ENCODE measurements at regions not wholly inside any gene's neighbourhood (a gene's known extent, or its start where the extent isn't known, plus 50 kb on each side); places are given as distances from the start of the nearest gene placed in this dataset.

GRCh38 chr2:211133766-211134165, 577.4 kb downstream of the CPS1 start:
- H3K9ac ChIP-seq (ENCODE audit: low read length): no peak overlapping the region
- no peaks in the 10 kb centered on the region for H3K79me2 ChIP-seq (ENCODE audit: low read length)
- DNase-seq: no peak
- no peaks in the 10 kb centered on the region for H3K9me3 ChIP-seq (replicated peaks; ENCODE audit: insufficient read depth, low read length)
- no peaks in the 10 kb centered on the region for H3K27me3 ChIP-seq (replicated peaks; ENCODE audit: insufficient read depth, low read length)
- no peaks in the 10 kb centered on the region for H3K4me1 ChIP-seq (ENCODE audit: low read length)
- H3K4me3 ChIP-seq (ENCODE audit: low read length): no peak overlapping the region
- H4K20me1 ChIP-seq (ENCODE audit: insufficient read depth, low read length): no peaks in the 10 kb centered on the region
- H3K9me2 ChIP-seq (replicated peaks; ENCODE audit: insufficient read depth, low read length): no peaks in the 10 kb centered on the region
- TF ChIP-seq CTCF (IDR thresholded peaks at IDR 0.05; ENCODE audit: low read length) (no peak), EZH2 (optimal IDR thresholded peaks at IDR 0.05; ENCODE audit: low read depth, low read length) (no peak), EZH2phosphoT487 (IDR thresholded peaks at IDR 0.05; ENCODE audit: low read length) (no peak)
- no peak overlapping the region for H2AFZ ChIP-seq (ENCODE audit: low read length)
- no peaks in the 10 kb centered on the region for H3K36me3 ChIP-seq (replicated peaks; ENCODE audit: insufficient read depth, low read length)
- H3K4me2 ChIP-seq (ENCODE audit: low read depth, low read length): no peak overlapping the region
- no peaks in the 10 kb centered on the region for H3F3A ChIP-seq (ENCODE audit: insufficient read depth, low read length)
- H3K27ac ChIP-seq (ENCODE audit: low read length): no peak overlapping the region

- no peak overlapping the region for H3K9ac ChIP-seq (ENCODE audit: low read length)
- no peaks in the 10 kb centered on the region for H4K20me1 ChIP-seq (ENCODE audit: insufficient read depth, low read length)
- no peaks in the 10 kb centered on the region for H3K9me3 ChIP-seq (replicated peaks; ENCODE audit: insufficient read depth, low read length)
- no peak overlapping the region for H3K27ac ChIP-seq (ENCODE audit: low read length)
- TF ChIP-seq CTCF (IDR thresholded peaks at IDR 0.05; ENCODE audit: low read length) (no peak), EZH2phosphoT487 (IDR thresholded peaks at IDR 0.05; ENCODE audit: low read length) (no peak), EZH2 (optimal IDR thresholded peaks at IDR 0.05; ENCODE audit: low read depth, low read length) (no peak)
- no peaks in the 10 kb centered on the region for H3K9me2 ChIP-seq (replicated peaks; ENCODE audit: insufficient read depth, low read length)
- no peaks in the 10 kb centered on the region for H3K36me3 ChIP-seq (replicated peaks; ENCODE audit: insufficient read depth, low read length)
- H3K4me1 ChIP-seq (ENCODE audit: low read length): no peaks in the 10 kb centered on the region
- no peaks in the 10 kb centered on the region for H3K27me3 ChIP-seq (replicated peaks; ENCODE audit: insufficient read depth, low read length)
- H2AFZ ChIP-seq (ENCODE audit: low read length): no peak overlapping the region
- H3F3A ChIP-seq (ENCODE audit: insufficient read depth, low read length): no peaks in the 10 kb centered on the region
- H3K4me3 ChIP-seq (ENCODE audit: low read length): no peak overlapping the region
- DNase-seq: no peak
- no peaks in the 10 kb centered on the region for H3K79me2 ChIP-seq (ENCODE audit: low read length)
- no peak overlapping the region for H3K4me2 ChIP-seq (ENCODE audit: low read depth, low read length)
Measured at GRCh38 chr2:211138551-211138950, 582.2 kb downstream of the CPS1 start.

GRCh38 chr2:211141646-211142045, 585.2 kb downstream of the CPS1 start:
- H3K9me2 ChIP-seq (replicated peaks; ENCODE audit: insufficient read depth, low read length): no peaks in the 10 kb centered on the region
- no peak overlapping the region for H3K4me3 ChIP-seq (ENCODE audit: low read length)
- H3K27me3 ChIP-seq (replicated peaks; ENCODE audit: insufficient read depth, low read length): no peaks in the 10 kb centered on the region
- H3K79me2 ChIP-seq (ENCODE audit: low read length): no peaks in the 10 kb centered on the region
- no peaks in the 10 kb centered on the region for H3K9me3 ChIP-seq (replicated peaks; ENCODE audit: insufficient read depth, low read length)
- H3K36me3 ChIP-seq (replicated peaks; ENCODE audit: insufficient read depth, low read length): no peaks in the 10 kb centered on the region
- no peak overlapping the region for H3K27ac ChIP-seq (ENCODE audit: low read length)
- no peak for DNase-seq
- no peaks in the 10 kb centered on the region for H4K20me1 ChIP-seq (ENCODE audit: insufficient read depth, low read length)
- no peak overlapping the region for H3K4me2 ChIP-seq (ENCODE audit: low read depth, low read length)
- no peaks in the 10 kb centered on the region for H3K4me1 ChIP-seq (ENCODE audit: low read length)
- no peak overlapping the region for H2AFZ ChIP-seq (ENCODE audit: low read length)
- H3F3A ChIP-seq (ENCODE audit: insufficient read depth, low read length): no peaks in the 10 kb centered on the region
- TF ChIP-seq EZH2phosphoT487 (IDR thresholded peaks at IDR 0.05; ENCODE audit: low read length) (no peak), CTCF (IDR thresholded peaks at IDR 0.05; ENCODE audit: low read length) (no peak), EZH2 (optimal IDR thresholded peaks at IDR 0.05; ENCODE audit: low read depth, low read length) (no peak)
- H3K9ac ChIP-seq (ENCODE audit: low read length): no peak overlapping the region
